HepG2 (cell line): ENCODE measurements at regions not wholly inside any gene's neighbourhood (a gene's known extent, or its start where the extent isn't known, plus 50 kb on each side); places are given as distances from the start of the nearest gene placed in this dataset.

ENCODE experiments used
- AGO2 ChIP-seq: fragments of 200-400 bp; formaldehyde crosslinking; optimal IDR thresholded peaks from 2 replicates; pipeline ENCODE3; 2017; ENCODE audit warnings: mild to moderate bottlenecking, low read depth, low read length, moderate library complexity
- CENPX ChIP-seq: sonication (generic); formaldehyde crosslinking; IDR thresholded peaks from 2 replicates; pipeline ENCODE4 v1.9.0; 2021; ENCODE audit warnings: mild to moderate bottlenecking, missing genetic modification reagents, moderate library complexity
- EP300 ChIP-seq, 3 experiments: sonication (generic) in 1 of 3; formaldehyde crosslinking in 1 of 3; IDR thresholded peaks; 2 replicates each; pipeline versions ENCODE4 v1.5.1 to v1.6.1; 2011 to 2020; ENCODE audit warnings: low read depth in 2 of 3, low read length in 2 of 3, borderline replicate concordance in 1 of 3, improper control_type of control experiment in 1 of 3, mild to moderate bottlenecking in 1 of 3, missing genetic modification reagents in 1 of 3, moderate library complexity in 1 of 3
- HES4 ChIP-seq: sonication (generic); formaldehyde crosslinking; IDR thresholded peaks from 2 replicates; pipeline ENCODE4 v1.9.0; 2021; ENCODE audit warnings: mild to moderate bottlenecking, missing genetic modification reagents, borderline replicate concordance
- KAT8 ChIP-seq: IDR thresholded peaks from 2 replicates; pipeline ENCODE4 v1.6.1; 2016; ENCODE audit warnings: missing genetic modification reagents, missing compliant biosample characterization
- MED8 ChIP-seq: sonication (generic); formaldehyde crosslinking; IDR thresholded peaks from 2 replicates; pipeline ENCODE4 v1.8.1; 2023; ENCODE audit warnings: mild to moderate bottlenecking, missing genetic modification reagents; ENCODE audit not compliant: insufficient replicate concordance
- NR3C1 ChIP-seq: sonication (generic); formaldehyde crosslinking; IDR thresholded peaks from 2 replicates; pipeline ENCODE4 v1.4.0; 2020; ENCODE audit warnings: missing genetic modification reagents
- YEATS2 ChIP-seq: sonication (generic); formaldehyde crosslinking; IDR thresholded peaks from 2 replicates; pipeline ENCODE4 v1.4.0; 2020; ENCODE audit warnings: missing genetic modification reagents, borderline replicate concordance
- ZNF383 ChIP-seq: sonication (generic); formaldehyde crosslinking; IDR thresholded peaks from 2 replicates; pipeline ENCODE4 v1.4.0; 2020; ENCODE audit warnings: missing genetic modification reagents, mild to moderate bottlenecking, borderline replicate concordance
- ZNF564 ChIP-seq: sonication (generic); formaldehyde crosslinking; IDR thresholded peaks from 2 replicates; pipeline ENCODE4 v1.8.1; 2023; ENCODE audit warnings: mild to moderate bottlenecking, missing genetic modification reagents
- ZNF841 ChIP-seq: sonication (generic); formaldehyde crosslinking; IDR thresholded peaks from 2 replicates; pipeline ENCODE4 v1.8.1; 2023; ENCODE audit warnings: missing genetic modification reagents, borderline replicate concordance
- TF ChIP-seq, protein P1 (sequence below): sonication (generic); formaldehyde crosslinking; IDR thresholded peaks from 2 replicates; pipeline ENCODE4 v1.4.0; 2020; ENCODE audit warnings: missing genetic modification reagents, mild to moderate bottlenecking, borderline replicate concordance
- TF ChIP-seq, protein P2 (sequence below): sonication (generic); formaldehyde crosslinking; IDR thresholded peaks from 2 replicates; pipeline ENCODE4 v1.4.0; 2020; ENCODE audit warnings: mild to moderate bottlenecking, missing genetic modification reagents
- TF ChIP-seq, protein P3 (sequence below): sonication (generic); formaldehyde crosslinking; IDR thresholded peaks from 2 replicates; pipeline ENCODE4 v1.4.0; 2020; ENCODE audit warnings: mild to moderate bottlenecking, missing genetic modification reagents

DNA sequence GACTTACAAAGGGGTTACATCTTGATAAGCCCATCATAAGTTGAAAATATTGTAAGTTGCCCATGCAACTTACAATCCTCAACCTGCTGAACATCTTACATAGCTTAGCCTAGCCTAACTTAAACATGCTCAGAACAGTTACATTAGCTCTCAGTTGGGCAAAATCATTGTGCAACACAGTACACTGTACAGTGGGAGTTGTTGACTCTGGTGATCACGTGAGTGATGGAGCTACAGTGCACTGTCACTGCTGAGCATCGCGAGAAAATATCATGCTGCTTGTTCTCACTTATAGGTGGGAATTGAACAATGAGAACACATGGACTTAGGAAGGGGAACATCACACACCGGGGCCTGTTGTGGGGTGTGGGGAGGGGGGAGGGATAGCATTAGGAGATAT is 214.9 kb upstream of the ZMIZ1 start (continued):
- TF ChIP-seq, protein P1, sequence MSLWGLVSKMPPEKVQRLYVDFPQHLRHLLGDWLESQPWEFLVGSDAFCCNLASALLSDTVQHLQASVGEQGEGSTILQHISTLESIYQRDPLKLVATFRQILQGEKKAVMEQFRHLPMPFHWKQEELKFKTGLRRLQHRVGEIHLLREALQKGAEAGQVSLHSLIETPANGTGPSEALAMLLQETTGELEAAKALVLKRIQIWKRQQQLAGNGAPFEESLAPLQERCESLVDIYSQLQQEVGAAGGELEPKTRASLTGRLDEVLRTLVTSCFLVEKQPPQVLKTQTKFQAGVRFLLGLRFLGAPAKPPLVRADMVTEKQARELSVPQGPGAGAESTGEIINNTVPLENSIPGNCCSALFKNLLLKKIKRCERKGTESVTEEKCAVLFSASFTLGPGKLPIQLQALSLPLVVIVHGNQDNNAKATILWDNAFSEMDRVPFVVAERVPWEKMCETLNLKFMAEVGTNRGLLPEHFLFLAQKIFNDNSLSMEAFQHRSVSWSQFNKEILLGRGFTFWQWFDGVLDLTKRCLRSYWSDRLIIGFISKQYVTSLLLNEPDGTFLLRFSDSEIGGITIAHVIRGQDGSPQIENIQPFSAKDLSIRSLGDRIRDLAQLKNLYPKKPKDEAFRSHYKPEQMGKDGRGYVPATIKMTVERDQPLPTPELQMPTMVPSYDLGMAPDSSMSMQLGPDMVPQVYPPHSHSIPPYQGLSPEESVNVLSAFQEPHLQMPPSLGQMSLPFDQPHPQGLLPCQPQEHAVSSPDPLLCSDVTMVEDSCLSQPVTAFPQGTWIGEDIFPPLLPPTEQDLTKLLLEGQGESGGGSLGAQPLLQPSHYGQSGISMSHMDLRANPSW (CRISPR knock-in tag): no peak
- TF ChIP-seq HES4 (CRISPR knock-in tag) (no peak), AGO2 (no peak), KAT8 (CRISPR knock-in tag) (peak; percentile 31; the same call in 1 of the 2 replicates), YEATS2 (CRISPR knock-in tag) (no peak), EP300 (IDR thresholded peaks at IDR 0.05; ENCODE audit: low read depth in 2 of 2, low read length in 2 of 2) (no peak), EP300 (CRISPR knock-in tag; IDR thresholded peaks at IDR 0.05; ENCODE audit: borderline replicate concordance) (no peak), CENPX (CRISPR knock-in tag) (no peak), ZNF841 (CRISPR knock-in tag) (no peak), NR3C1 (CRISPR knock-in tag) (no peak), ZNF383 (CRISPR knock-in tag) (no peak), ZNF564 (CRISPR knock-in tag) (no peak), MED8 (no peak)
- TF ChIP-seq, protein P2, sequence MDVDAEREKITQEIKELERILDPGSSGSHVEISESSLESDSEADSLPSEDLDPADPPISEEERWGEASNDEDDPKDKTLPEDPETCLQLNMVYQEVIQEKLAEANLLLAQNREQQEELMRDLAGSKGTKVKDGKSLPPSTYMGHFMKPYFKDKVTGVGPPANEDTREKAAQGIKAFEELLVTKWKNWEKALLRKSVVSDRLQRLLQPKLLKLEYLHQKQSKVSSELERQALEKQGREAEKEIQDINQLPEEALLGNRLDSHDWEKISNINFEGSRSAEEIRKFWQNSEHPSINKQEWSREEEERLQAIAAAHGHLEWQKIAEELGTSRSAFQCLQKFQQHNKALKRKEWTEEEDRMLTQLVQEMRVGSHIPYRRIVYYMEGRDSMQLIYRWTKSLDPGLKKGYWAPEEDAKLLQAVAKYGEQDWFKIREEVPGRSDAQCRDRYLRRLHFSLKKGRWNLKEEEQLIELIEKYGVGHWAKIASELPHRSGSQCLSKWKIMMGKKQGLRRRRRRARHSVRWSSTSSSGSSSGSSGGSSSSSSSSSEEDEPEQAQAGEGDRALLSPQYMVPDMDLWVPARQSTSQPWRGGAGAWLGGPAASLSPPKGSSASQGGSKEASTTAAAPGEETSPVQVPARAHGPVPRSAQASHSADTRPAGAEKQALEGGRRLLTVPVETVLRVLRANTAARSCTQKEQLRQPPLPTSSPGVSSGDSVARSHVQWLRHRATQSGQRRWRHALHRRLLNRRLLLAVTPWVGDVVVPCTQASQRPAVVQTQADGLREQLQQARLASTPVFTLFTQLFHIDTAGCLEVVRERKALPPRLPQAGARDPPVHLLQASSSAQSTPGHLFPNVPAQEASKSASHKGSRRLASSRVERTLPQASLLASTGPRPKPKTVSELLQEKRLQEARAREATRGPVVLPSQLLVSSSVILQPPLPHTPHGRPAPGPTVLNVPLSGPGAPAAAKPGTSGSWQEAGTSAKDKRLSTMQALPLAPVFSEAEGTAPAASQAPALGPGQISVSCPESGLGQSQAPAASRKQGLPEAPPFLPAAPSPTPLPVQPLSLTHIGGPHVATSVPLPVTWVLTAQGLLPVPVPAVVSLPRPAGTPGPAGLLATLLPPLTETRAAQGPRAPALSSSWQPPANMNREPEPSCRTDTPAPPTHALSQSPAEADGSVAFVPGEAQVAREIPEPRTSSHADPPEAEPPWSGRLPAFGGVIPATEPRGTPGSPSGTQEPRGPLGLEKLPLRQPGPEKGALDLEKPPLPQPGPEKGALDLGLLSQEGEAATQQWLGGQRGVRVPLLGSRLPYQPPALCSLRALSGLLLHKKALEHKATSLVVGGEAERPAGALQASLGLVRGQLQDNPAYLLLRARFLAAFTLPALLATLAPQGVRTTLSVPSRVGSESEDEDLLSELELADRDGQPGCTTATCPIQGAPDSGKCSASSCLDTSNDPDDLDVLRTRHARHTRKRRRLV: no peak
- TF ChIP-seq, protein P3, sequence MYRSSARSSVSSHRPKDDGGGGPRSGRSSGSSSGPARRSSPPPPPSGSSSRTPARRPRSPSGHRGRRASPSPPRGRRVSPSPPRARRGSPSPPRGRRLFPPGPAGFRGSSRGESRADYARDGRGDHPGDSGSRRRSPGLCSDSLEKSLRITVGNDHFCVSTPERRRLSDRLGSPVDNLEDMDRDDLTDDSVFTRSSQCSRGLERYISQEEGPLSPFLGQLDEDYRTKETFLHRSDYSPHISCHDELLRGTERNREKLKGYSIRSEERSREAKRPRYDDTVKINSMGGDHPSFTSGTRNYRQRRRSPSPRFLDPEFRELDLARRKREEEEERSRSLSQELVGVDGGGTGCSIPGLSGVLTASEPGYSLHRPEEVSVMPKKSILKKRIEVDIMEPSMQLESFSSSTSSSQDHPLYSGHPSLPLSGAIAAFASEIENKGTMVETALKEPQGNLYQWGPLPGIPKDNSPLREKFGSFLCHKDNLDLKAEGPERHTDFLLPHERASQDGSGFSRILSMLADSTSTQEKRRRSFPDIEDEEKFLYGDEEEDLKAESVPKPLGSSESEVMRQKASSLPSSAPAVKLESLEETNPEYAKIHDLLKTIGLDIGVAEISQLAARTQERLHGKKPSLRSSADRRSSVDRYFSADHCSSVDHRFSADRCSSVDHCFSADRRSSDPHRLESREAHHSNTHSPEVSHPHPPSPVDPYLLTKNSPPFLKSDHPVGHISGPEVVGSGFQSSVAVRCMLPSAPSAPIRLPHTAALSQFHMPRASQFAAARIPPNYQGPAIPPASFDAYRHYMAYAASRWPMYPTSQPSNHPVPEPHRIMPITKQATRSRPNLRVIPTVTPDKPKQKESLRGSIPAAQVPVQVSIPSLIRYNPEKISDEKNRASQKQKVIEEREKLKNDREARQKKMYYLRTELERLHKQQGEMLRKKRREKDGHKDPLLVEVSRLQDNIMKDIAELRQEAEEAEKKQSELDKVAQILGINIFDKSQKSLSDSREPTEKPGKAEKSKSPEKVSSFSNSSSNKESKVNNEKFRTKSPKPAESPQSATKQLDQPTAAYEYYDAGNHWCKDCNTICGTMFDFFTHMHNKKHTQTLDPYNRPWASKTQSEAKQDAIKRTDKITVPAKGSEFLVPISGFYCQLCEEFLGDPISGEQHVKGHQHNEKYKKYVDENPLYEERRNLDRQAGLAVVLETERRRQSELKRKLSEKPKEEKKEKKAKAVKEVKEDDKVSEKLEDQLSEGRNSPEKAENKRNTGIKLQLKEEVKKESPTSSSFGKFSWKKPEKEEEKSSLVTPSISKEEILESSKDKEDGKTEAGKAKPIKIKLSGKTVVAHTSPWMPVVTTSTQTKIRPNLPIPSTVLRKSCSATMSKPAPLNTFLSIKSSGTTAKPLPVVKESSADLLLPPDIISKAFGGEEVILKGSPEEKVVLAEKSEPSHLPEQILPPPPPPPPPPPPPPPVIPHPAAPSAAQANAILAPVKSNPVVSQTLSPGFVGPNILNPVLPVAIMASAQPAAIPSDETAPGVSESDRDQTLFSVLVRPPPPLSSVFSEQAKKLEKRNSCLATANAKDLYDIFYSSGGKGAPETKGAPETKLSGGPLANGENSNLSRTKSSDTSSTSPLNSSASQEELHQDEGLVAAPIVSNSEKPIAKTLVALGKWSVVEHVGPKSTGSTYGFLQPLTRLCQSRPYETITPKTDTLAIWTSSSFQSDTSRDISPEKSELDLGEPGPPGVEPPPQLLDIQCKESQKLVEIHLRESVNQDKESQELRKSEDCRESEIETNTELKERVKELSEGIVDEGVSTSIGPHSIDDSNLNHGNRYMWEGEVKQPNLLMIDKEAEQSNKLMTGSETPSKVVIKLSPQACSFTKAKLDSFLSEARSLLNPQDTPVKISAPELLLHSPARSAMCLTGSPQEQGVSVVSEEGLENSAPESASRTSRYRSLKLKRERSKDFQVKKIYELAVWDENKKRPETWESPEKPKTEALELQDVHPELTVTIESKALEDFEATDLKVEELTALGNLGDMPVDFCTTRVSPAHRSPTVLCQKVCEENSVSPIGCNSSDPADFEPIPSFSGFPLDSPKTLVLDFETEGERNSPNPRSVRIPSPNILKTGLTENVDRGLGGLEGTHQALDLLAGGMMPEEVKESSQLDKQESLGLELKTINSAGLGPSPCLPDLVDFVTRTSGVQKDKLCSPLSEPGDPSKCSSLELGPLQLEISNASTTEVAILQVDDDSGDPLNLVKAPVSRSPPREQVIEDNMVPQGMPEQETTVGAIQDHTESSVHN (CRISPR knock-in tag): no peak
